ENCODE measurements at regions not wholly inside any gene's neighbourhood (a gene's known extent, or its start where the extent isn't known, plus 50 kb on each side); places are given as distances from the start of the nearest gene placed in this dataset.
"Not testable (repeated sequence)": the region's sequence is repeated elsewhere in the genome, so short reads cannot be mapped to it uniquely, and the experiment has no call there.

GRCh38 chr9:65416948-65417347, 131.9 kb upstream of the FOXD4L5 start:
- not testable (repeated sequence) for DNase-seq

GRCh38 chr9:65414249-65414648, 129.2 kb upstream of the FOXD4L5 start:
- DNase-seq = not testable (repeated sequence)

GRCh38 chr9:65413371-65413770, 128.4 kb upstream of the FOXD4L5 start:
- DNase-seq = not testable (repeated sequence)

DNA sequence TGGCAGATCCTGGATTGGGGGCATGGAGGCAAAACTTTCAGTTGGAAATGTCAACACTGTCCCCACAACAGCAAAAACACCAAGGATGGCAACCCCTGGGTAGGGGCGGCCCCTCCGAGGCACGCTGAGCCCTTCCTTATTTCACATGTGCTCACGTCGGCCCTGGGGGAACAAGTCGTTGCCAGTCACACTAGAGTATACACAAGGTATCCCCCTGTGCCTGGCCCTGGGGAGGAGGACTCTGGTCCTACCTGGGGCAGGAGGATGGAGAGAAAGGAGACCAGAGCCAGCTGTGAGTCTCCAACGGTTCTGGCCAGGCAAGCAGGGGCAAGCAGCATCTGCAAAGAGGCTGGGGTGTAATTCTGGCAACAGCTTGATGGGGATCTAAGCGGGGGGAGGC, 126.9 kb upstream of the FOXD4L5 start:
- DNase-seq = no peak

DNA sequence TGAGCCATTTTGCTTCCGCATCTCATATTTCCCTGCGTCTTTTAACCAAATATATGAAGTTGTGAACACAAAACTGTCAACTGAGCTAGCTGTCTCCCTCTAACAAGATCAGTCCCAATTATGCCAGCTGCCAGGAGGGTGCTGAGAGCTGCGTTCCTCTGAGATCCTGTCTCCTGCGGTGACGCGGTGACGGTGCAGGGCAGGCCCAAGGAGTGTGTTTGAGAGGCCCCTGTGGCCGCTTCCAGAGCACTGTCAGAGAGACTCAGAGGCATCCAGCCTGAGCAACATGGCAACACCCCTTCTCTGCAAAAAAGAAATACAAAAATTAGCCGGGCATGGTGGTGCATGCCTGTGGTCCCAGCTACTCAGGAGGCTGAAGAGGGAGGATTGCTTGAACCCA, 126.3 kb upstream of the FOXD4L5 start:
- no peak for DNase-seq

GRCh38 chr9:65410926-65411325, 125.9 kb upstream of the FOXD4L5 start:
- DNase-seq = no peak

DNA sequence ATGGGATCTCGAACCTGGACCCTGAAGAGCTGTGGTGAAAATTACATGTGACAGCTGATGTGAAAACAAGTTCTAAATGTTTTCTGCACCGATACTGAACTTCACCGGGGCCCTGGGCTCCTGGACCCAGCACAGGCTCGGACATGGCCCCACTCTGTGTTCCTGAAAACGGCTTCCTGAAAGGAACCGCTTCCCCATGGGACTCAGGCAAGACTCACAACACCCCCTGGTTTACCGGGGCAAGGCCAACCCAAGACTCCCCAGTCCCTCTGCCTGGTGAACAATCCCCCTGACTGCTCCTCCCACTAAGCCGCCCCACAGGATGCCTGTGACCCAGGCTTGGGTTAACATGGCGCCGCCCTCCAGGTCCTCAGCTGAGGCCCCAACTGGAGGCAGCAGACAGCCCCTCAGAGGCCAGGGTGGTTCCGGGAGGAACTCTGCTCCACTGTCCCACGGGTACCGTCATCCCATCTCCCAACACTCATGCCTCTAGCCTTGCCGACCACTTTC, 124.5 kb upstream of the FOXD4L5 start:
- DNase-seq = no peak

DNA sequence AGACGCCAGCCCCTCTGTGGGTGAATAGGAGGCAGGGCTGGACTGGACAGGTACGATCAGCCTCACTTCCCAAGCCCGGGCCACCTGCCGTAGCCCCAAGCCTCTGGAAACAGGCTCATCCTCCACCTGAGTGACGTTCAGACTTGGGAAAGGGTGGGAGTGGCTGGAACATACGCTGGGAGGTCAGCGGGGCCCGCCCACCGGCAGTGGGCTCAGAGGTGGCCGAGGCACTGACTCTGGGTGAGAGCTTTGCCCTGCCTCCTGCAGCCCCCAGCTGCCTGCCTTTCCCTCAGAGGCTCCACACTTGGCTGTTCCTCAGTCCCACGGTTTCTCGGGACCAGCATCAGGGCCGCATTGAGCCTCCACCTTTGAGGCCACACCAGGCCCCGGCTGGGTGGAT, 123.8 kb upstream of the FOXD4L5 start:
- not testable (repeated sequence) for DNase-seq

DNA sequence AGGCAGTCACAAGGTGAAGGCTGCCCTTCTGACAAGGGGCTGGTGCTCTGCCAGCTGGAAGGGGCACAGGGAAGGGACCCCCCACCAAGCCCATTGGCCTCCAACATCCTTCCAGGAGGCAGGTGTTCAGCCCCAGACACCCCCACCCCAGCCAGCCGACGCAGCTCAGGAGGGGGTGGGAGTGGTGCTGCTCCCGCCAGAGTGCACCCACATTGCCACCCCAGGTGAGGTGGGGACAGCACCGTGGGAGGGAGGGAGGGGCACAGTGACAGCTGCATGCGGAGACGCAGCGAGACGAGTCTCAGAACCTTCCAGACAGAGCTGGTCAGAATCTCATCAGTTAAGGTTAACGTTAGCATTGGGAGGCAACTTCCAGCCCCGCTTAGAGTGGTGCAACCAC, 121.6 kb upstream of the FOXD4L5 start:
- not testable (repeated sequence) for DNase-seq

- not testable (repeated sequence) for DNase-seq
Measured at GRCh38 chr9:65405766-65406165, 120.8 kb upstream of the FOXD4L5 start.

DNA sequence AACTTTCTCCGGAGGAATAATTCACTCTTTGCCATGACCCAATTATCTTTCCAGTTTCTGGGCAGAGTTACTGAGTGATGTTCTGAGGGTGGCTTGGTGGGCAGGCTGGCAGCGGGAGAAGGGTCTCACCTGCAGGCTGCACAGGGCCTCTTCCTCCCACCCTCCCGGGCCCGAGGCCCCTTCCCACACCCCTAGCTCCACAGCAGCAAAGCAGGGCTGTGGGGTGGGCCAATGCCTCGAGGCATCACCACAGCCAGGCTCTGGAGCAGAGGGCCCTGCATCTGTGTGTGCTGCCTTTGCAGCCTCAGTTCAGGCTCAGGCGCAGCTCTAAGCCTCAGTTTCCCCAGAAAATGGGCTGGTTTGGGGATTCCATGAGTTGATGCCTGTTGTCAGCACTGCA, 120.2 kb upstream of the FOXD4L5 start:
- no peak for DNase-seq

DNA sequence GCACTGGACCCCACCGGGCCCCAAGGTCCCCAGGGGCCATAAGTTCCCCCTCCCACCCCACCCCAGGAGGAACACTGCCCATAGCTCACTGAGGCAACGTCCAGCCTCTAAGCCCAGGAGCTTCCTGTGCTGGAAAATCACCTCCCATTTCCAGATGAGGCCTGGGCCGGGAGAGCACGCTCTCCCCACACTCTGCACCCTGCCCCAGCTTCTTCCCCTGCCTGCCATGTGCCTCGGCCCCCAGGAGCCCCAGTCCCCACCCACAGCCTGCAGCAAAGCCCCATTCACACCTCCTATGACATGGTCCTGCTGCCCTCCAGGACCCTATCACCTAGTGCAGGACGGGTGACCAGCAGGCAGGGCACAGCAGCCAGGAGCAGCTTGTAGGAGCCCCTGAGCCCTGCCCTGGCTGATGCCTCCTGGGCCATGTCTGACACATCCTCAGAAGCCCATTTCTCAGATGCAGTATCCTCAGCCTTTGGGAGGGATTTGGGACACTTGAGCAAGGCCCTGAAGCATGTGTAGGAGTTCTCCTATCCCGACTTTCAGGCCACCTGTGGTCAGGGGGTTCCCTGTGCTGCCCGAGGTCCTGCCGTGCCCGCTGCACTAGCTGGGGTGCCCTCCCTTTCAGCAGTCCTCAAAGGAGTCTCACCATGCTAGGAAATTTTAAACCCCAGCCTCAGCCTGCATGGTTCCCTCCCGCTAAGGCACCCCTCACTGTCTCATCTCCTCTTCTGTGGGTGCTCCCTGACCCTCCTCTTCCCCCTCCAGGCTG, 119.4 kb upstream of the FOXD4L5 start:
- DNase-seq = no peak

DNA sequence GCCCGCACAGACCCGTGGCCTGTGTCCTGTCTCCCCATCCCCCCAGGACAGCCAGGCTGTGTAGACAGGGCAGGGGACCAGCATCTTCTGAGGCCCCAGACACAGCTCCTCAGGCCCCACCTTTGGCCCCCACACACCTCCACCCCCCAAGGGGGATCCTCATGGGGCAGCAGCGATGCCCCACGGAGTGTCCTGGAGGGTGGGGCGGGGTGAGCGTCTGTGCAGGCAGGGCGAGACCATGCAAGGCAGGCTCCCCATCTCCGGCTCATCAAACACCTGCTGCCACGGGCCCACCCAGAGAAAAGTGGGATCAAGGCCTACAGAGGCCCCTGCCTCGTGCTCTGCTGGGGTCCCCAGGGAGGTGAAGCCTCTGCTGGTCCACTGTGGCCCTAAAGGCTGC, 118.7 kb upstream of the FOXD4L5 start:
- no peak for DNase-seq

DNA sequence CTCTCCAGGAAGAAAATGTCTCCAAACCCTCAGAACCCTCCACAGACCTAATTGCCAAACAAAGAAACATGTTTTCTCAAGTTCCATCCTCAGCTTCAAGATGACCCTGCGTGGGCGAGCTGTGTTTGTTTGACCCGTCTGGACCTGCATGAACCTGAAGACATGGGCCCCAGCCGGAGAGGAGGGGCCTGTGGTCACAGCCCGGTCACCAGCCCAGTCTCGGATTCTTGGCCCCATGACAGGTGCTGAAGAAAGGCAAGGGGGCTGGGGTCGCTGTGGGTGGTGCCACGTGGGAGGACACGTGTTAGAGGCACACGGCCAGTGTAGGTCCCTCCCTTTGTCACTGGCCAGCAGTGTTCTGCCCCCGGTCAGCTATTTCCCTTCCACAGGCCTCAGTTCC, 118.1 kb upstream of the FOXD4L5 start:
- not testable (repeated sequence) for DNase-seq

DNA sequence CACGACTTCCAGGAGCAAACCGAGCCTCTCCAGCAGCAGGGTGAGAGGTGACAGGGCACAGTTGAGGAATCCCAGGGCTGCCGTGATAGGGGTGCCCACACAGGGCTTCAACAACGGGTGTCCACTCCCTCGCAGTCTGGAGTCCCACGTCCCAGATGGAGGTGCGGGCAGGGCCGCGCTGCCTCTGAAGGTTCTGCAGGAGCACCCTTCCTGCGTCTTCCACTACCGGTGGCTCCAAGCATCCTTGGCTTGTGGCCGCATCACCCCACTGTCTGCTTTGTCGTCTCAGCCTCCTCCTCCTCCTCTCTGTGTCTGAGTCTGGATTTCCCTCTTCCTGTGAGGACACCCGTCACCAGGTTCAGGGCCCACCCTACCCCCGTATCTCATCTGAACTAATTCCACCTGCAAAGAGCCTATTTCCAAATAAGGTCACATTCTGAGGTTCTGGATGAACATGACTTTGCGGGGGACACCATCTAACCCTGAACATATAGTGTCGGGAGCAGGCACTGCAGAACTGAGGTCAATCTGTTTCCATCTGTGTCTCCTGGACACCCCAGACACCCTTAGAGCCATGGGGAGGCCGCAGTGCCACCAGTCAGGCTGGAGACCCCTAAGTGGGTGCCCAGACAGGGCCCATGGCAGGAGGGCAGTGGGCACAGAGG, 117.3 kb upstream of the FOXD4L5 start:
- not testable (repeated sequence) for DNase-seq

DNA sequence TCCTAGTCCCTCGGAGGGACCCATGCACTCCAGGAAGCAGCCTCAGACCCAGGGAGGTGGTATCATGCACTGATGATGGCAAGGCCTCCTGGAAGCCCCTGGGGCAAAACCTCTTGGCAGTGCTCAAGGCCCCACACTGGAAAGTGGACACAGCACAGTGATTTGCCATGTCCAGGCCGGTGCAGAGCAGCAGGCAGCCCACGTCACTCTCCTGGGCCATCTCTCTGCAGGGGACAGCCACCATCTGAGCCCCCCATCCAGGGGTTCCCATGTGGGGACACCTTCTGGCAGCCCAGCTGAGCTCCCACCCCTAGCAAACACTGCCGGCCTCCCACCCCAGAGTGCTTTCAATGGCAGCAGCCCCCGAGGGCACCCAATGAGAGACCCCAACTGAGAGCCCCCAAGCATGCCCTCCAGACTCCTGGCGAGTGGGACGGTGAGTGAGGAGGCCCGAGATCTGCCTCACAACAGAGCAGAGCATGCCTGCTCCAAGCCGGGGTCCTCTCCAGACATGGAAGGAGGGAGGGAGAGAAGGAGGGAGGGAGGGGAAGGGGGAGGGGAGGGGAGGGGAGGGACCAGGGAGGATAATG, 116.5 kb upstream of the FOXD4L5 start:
- DNase-seq = not testable (repeated sequence)

GRCh38 chr9:65400886-65401285, 115.9 kb upstream of the FOXD4L5 start:
- no peak for DNase-seq

- DNase-seq = not testable (repeated sequence)
Measured at GRCh38 chr9:65397763-65398719, 113.0 kb upstream of the FOXD4L5 start.

DNA sequence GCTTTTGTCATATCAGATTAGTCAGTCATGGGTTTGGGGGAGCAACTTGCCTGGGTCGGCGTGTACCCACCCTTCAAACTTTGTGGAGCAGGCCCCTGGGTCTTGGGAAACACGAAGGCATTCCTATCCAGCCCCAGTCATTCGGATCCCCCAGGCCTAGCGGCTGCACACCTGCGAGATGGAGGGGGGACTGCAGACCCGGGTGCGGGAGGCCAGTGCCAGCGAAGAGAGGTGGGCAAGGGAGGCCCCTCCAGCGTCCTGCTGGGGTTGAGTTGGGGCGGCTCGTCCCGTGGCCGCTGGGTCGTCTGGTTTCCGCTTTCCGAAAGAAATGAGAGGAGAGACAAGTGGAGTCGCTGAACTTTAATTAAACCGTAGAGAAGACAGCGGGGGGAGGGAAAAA, 112.2 kb upstream of the FOXD4L5 start:
- DNase-seq = not testable (repeated sequence)

GRCh38 chr9:65396601-65397000, 111.6 kb upstream of the FOXD4L5 start:
- not testable (repeated sequence) for DNase-seq

DNA sequence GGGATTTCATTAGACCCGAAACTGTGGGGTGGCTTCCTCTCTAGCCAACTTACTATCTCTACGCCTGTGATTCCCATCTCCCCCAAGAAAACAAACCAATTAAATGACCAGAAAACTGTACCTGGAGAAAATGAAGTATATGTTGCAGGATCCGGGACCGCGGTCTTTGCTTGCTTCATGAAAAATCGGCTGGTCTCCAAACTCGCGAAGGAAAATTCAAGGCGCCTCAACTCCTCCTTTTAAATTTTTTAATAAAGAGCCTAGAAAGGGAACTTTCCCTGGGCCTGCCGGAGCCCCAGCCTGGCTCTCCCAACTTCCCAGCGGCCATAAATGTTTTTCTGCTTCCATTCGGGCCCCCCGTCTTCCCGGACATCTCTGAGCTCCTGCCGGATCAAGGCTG, 110.8 kb upstream of the FOXD4L5 start:
- DNase-seq = not testable (repeated sequence)

GRCh38 chr9:65395121-65395520, 110.1 kb upstream of the FOXD4L5 start:
- DNase-seq = not testable (repeated sequence)

Data from retina (tissue), 1 donor.